Mesodermal cell (in vitro differentiated cells): ENCODE measurements at regions not wholly inside any gene's neighbourhood (a gene's known extent, or its start where the extent isn't known, plus 50 kb on each side); places are given as distances from the start of the nearest gene placed in this dataset.

Experiments used
- H3K27ac ChIP-seq: 2 replicates; pipeline ENCODE4 v1.7.0; 2013; ENCODE audit warnings: mild to moderate bottlenecking, low read depth, low read length, moderate library complexity; ENCODE audit not compliant: severe bottlenecking
- H3K36me3 ChIP-seq: 2 replicates; pipeline ENCODE4 v1.7.1; 2013; ENCODE audit warnings: mild to moderate bottlenecking, low read length, moderate library complexity; ENCODE audit not compliant: control insufficient read depth, insufficient read depth
- H3K4me1 ChIP-seq: one replicate; pipeline ENCODE4 v1.7.1; 2013; ENCODE audit warnings: mild to moderate bottlenecking, low read length; ENCODE audit not compliant: insufficient read depth, control insufficient read depth, poor library complexity, severe bottlenecking
- H3K4me3 ChIP-seq: 2 replicates; pipeline ENCODE4 v1.7.0; 2013; ENCODE audit warnings: low read length, control low read depth, mild to moderate bottlenecking; ENCODE audit not compliant: insufficient read depth, poor library complexity, severe bottlenecking; ENCODE audit errors: extremely low read depth
- H3K9me3 ChIP-seq: 2 replicates; pipeline ENCODE4 v1.7.1; 2013; ENCODE audit warnings: mild to moderate bottlenecking, low read length, moderate library complexity; ENCODE audit not compliant: control insufficient read depth
- WGBS, 2 experiments: methylation state at CpG; one replicate each; pipeline ENCODE4 v1.1.5; 2013; ENCODE audit warnings: missing lambda C conversion rate in 2 of 2; ENCODE audit not compliant: insufficient coverage in 2 of 2; 5-methylcytosine and 5-hydroxymethylcytosine counted together

- H3K4me1 ChIP-seq, result no peaks in the 10 kb centered on the region
- 91 to 93% methylated on average over 3 to 4 of the region's 4 CpGs for WGBS, 2 experiments
- H3K4me3 ChIP-seq, result no peak overlapping the region
- H3K27ac ChIP-seq, result no peak overlapping the region
- peaks cover 2% of the 10 kb centered on the region for H3K9me3 ChIP-seq
- H3K36me3 ChIP-seq, result no peaks in the 10 kb centered on the region
These were observed 292.8 kb downstream of the EN1 start for GRCh38 chr2:118554616-118555015.

GRCh38 chr2:118549503-118549902 lies 297.9 kb downstream of the EN1 start:
- H3K9me3 ChIP-seq, result no peaks in the 10 kb centered on the region
- H3K36me3 ChIP-seq, result no peaks in the 10 kb centered on the region
- no peaks in the 10 kb centered on the region for H3K4me1 ChIP-seq
- no peak overlapping the region for H3K4me3 ChIP-seq
- 88% methylated on average over 1 of the region's 1 CpG; no CpG with 5 or more reads in 1 of the 2 experiments for WGBS, 2 experiments
- H3K27ac ChIP-seq, result no peak overlapping the region

GRCh38 chr2:118548880-118549488 lies 298.5 kb downstream of the EN1 start:
- H3K4me3 ChIP-seq, result no peak overlapping the region
- no peak overlapping the region for H3K27ac ChIP-seq
- no peaks in the 10 kb centered on the region for H3K36me3 ChIP-seq
- H3K4me1 ChIP-seq, result no peaks in the 10 kb centered on the region
- 90 to 95% methylated on average over 6 to 8 of the region's 8 CpGs for WGBS, 2 experiments
- H3K9me3 ChIP-seq, result no peaks in the 10 kb centered on the region

GRCh38 chr2:118539290-118539689 lies 308.2 kb downstream of the EN1 start:
- H3K36me3 ChIP-seq, result no peaks in the 10 kb centered on the region
- H3K4me3 ChIP-seq, result no peak overlapping the region
- H3K4me1 ChIP-seq, result no peaks in the 10 kb centered on the region
- 69 to 72% methylated on average over 5 to 6 of the region's 7 CpGs for WGBS, 2 experiments
- no peak overlapping the region for H3K27ac ChIP-seq
- H3K9me3 ChIP-seq, result no peaks in the 10 kb centered on the region

- Histone ChIP-seq H3K4me3 (no peak overlapping the region), H3K4me1 (no peaks in the 10 kb centered on the region), H3K27ac (no peak overlapping the region), H3K36me3 (no peaks in the 10 kb centered on the region), H3K9me3 (no peaks in the 10 kb centered on the region)
- WGBS, 2 experiments, result 83 to 89% methylated on average over 2 of the region's 4 CpGs
These were observed 311.1 kb downstream of the EN1 start for GRCh38 chr2:118536306-118536705.

- H3K4me3 ChIP-seq, result no peak overlapping the region
- 94 to 100% methylated on average over 2 of the region's 3 CpGs for WGBS, 2 experiments
- H3K4me1 ChIP-seq, result no peaks in the 10 kb centered on the region
These were observed 311.6 kb downstream of the EN1 start for GRCh38 chr2:118535818-118536212.

GRCh38 chr2:118535171-118535817 lies 312.2 kb downstream of the EN1 start:
- Histone ChIP-seq H3K4me3 (no peak overlapping the region), H3K4me1 (no peaks in the 10 kb centered on the region), H3K36me3 (no peaks in the 10 kb centered on the region), H3K27ac (no peak overlapping the region), H3K9me3 (no peaks in the 10 kb centered on the region)
- 82 to 88% methylated on average over 5 of the region's 7 CpGs for WGBS, 2 experiments

More at GRCh38 chr2:118535818-118536212, 311.6 kb downstream of the EN1 start:
- Histone ChIP-seq H3K9me3 (no peaks in the 10 kb centered on the region), H3K36me3 (no peaks in the 10 kb centered on the region), H3K27ac (no peak overlapping the region)

GRCh38 chr2:118530976-118531375 lies 316.5 kb downstream of the EN1 start:
- H3K9me3 ChIP-seq, result no peaks in the 10 kb centered on the region
- 72 to 87% methylated on average over 6 of the region's 6 CpGs for WGBS, 2 experiments
- no peak overlapping the region for H3K27ac ChIP-seq
- no peak overlapping the region for H3K4me3 ChIP-seq
- peaks cover 4% of the 10 kb centered on the region for H3K4me1 ChIP-seq
- no peaks in the 10 kb centered on the region for H3K36me3 ChIP-seq

GRCh38 chr2:118529908-118530599 lies 317.4 kb downstream of the EN1 start:
- Histone ChIP-seq H3K36me3 (no peaks in the 10 kb centered on the region), H3K27ac (no peak overlapping the region), H3K4me3 (no peak overlapping the region), H3K9me3 (no peaks in the 10 kb centered on the region), H3K4me1 (peaks cover 4% of the 10 kb centered on the region)
- 10 to 32% methylated on average over 3 of the region's 5 CpGs for WGBS, 2 experiments

- 92 to 93% methylated on average over 4 of the region's 4 CpGs for WGBS, 2 experiments
- peaks cover 4% of the 10 kb centered on the region for H3K4me1 ChIP-seq
- no peaks in the 10 kb centered on the region for H3K36me3 ChIP-seq
- H3K9me3 ChIP-seq, result no peaks in the 10 kb centered on the region
- H3K27ac ChIP-seq, result no peak overlapping the region
- no peak overlapping the region for H3K4me3 ChIP-seq
These were observed 319.9 kb downstream of the EN1 start for GRCh38 chr2:118527571-118527970.

GRCh38 chr2:118525346-118525745 lies 322.1 kb downstream of the EN1 start:
- Histone ChIP-seq H3K36me3 (no peaks in the 10 kb centered on the region), H3K4me3 (no peak overlapping the region), H3K27ac (no peak overlapping the region), H3K4me1 (peaks cover 4% of the 10 kb centered on the region), H3K9me3 (peaks cover 12% of the 10 kb centered on the region)
